Right cardiac atrium (tissue), 5 donors: ENCODE measurements at regions not wholly inside any gene's neighbourhood (a gene's known extent, or its start where the extent isn't known, plus 50 kb on each side); places are given as distances from the start of the nearest gene placed in this dataset.
"Not testable (repeated sequence)": the region's sequence is repeated elsewhere in the genome, so short reads cannot be mapped to it uniquely, and the experiment has no call there.

Source experiments
- ATAC-seq, 2 donors: fragments of 200-7000 bp; cut with Tn5 transposase; one replicate each; pipeline versions ENCODE4 v1.8.0 to v1.9.1; 2020; ENCODE audit warnings: moderate library complexity in 2 of 2, mild to moderate bottlenecking in 1 of 2
- DNase-seq, 3 donors: peaks; one replicate each; pipeline ENCODE4 v3.0.0-alpha.2; 2020
- H3K27ac ChIP-seq: one replicate; pipeline ENCODE4 v1.5.1; 2013; ENCODE audit warnings: mild to moderate bottlenecking, low read length, control low read depth, moderate library complexity
- H3K27me3 ChIP-seq: one replicate; pipeline ENCODE4 v1.6.1; 2013; ENCODE audit not compliant: control insufficient read depth, insufficient read depth
- H3K4me1 ChIP-seq: one replicate; pipeline ENCODE4 v1.6.1; 2013; ENCODE audit warnings: low read length; ENCODE audit not compliant: control insufficient read depth, insufficient read depth
- H3K4me3 ChIP-seq: one replicate; pipeline ENCODE4 v1.5.1; 2013; ENCODE audit warnings: low read length, control low read depth
- H3K9me3 ChIP-seq: one replicate; pipeline ENCODE4 v1.6.1; 2013; ENCODE audit warnings: low read length; ENCODE audit not compliant: control insufficient read depth
- WGBS: extraction: QIAGEN DNeasy Blood & Tissue Kit; methylation state at CpG from one replicate; pipeline ENCODE4 v1.1.7; 2013; 5-methylcytosine and 5-hydroxymethylcytosine counted together
- intact Hi-C, 4 donors: fragments of 100-400 bp; cut with DNase I; formaldehyde crosslinking; loops; one replicate each; pipeline versions ENCODE4 v1.11.0 to v1.14.0; 2022 to 2023
- donor health status: healthy with polysubstance abuse.
- donor health status: DM: no; HTN: yes; CAD: no.
- donor health status: DM: no; HTN: no; CAD: no.
- donor health status: DM: no; HTN: yes; CAD: no; lungs with severe emphysema.
- donor health status: DM: yes; HTN: yes; CAD: no.

- intact Hi-C loops: loop anchor here in 2 of 4 donors (10.0 kb wide), 1 partner anchor 175 kb away; no protein-coding TSS in a partner anchor
- H3K4me3 ChIP-seq: no peak overlapping the region
- WGBS: 62% methylated on average over 6 of the region's 6 CpGs
Measured at GRCh38 chr16:51989637-51990230, 557.2 kb downstream of the TOX3 start.

DNA sequence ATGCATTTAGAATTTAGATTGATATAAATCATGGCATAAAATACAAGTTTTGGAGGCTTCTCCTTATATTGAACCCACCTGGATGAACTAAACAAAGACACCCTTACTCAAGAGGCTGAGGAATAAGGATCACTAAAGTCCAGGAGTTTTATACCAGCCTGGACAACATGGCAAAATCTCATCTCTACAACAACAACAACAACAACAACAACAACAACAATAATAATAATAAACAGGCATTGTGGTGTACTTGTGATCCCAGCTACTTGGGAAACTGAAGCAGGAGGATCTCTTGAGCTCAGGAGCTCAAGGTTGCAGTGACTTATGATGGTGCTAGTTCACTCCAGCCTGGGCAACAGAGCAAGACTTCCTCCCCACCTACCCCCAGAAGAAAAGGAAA, 558.0 kb downstream of the TOX3 start:
- Histone ChIP-seq H3K27ac (no peak overlapping the region), H3K4me3 (no peak overlapping the region), H3K27me3 (no peaks in the 10 kb centered on the region), H3K9me3 (no peaks in the 10 kb centered on the region), H3K4me1 (no peaks in the 10 kb centered on the region)
- intact Hi-C loops: loop anchor here in 2 of 4 donors (10.0 kb wide), 1 partner anchor 174 kb away; no protein-coding TSS in a partner anchor
- ATAC-seq (no peak), DNase-seq (no peak)

More at GRCh38 chr16:51989637-51990230, 557.2 kb downstream of the TOX3 start:
- H3K27me3 ChIP-seq: no peaks in the 10 kb centered on the region
- H3K27ac ChIP-seq: no peak overlapping the region
- no peak for DNase-seq
- no peaks in the 10 kb centered on the region for H3K4me1 ChIP-seq
- no peaks in the 10 kb centered on the region for H3K9me3 ChIP-seq
- ATAC-seq: no peak

DNA sequence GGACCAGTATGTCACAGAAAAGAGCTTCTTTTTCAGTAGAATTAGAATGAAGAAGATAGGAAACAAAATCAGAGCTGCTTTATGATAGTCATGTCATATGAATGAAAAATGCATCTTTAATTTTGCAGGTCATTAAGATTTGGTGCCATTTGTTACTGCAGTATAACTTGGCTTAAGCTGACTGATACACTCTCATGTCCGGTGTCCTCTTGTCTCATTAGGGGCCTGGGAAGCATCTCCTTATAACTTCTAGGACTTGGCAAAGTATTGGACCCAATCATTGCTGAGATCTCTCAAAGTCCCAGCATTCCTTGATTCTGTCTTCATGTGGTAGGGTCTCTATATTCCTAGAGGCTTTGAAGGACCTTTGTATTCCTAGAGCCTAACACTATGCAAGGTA, 559.4 kb downstream of the TOX3 start:
- Histone ChIP-seq H3K4me3 (no peak overlapping the region), H3K27ac (no peak overlapping the region), H3K4me1 (no peaks in the 10 kb centered on the region), H3K27me3 (no peaks in the 10 kb centered on the region), H3K9me3 (no peaks in the 10 kb centered on the region)
- no peak for ATAC-seq
- intact Hi-C loops: loop anchor here in 2 of 4 donors (10.0 kb wide), 1 partner anchor 173 kb away; no protein-coding TSS in a partner anchor
- no peak for DNase-seq
- 44% methylated on average over 1 of the region's 1 CpG for WGBS

DNA sequence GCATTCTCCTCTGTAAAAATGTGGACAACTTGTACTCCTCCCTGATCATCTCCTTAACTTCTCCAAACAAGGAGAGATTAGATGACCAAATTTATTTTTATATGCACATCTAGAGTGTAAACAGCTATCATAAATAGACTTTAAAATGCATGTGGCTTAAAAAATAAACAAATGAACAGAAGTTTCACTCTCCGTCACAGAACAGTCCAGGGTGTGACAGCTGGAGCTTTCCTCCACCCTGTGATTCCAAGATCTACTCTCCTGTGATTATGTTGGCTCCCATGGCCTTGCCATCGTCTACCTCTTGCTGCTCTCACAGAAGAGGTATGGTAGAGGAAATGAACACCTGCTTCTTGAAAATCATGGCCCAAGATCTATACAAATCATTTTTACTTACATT, 560.2 kb downstream of the TOX3 start:
- ATAC-seq (no peak), DNase-seq (no peak)
- no peaks in the 10 kb centered on the region for H3K4me1 ChIP-seq
- H3K4me3 ChIP-seq: no peak overlapping the region
- H3K9me3 ChIP-seq: no peaks in the 10 kb centered on the region
- intact Hi-C loops: loop anchor here in 2 of 4 donors (10.0 kb wide), 1 partner anchor 172 kb away; no protein-coding TSS in a partner anchor
- WGBS: 79% methylated on average over 2 of the region's 2 CpGs
- no peaks in the 10 kb centered on the region for H3K27me3 ChIP-seq
- no peak overlapping the region for H3K27ac ChIP-seq

DNA sequence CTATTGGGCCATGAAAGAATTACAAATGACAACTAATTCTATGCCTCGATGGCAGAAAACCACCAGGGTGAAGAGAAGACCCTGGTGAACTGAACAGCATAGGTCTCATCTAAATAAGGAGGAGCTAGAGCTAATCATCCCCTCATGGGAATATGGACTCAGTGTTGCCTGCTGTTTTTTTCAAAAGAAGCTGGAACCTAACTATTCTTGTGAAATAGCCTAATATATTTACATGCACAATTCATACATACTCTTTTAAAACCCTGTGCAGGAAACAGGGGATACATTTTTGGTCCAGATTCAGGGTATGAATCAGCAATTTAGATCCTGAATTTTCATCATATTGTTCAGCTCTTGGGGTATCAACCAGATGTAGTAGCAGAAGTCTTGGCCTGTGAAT, 560.6 kb downstream of the TOX3 start:
- Histone ChIP-seq H3K4me3 (no peak overlapping the region), H3K27me3 (no peaks in the 10 kb centered on the region), H3K4me1 (no peaks in the 10 kb centered on the region), H3K27ac (no peak overlapping the region), H3K9me3 (no peaks in the 10 kb centered on the region)
- DNase-seq (no peak), ATAC-seq (no peak)
- intact Hi-C loops: loop anchor here in 2 of 4 donors (10.0 kb wide), 1 partner anchor 172 kb away; no protein-coding TSS in a partner anchor
- 56% methylated on average over 1 of the region's 1 CpG for WGBS

DNA sequence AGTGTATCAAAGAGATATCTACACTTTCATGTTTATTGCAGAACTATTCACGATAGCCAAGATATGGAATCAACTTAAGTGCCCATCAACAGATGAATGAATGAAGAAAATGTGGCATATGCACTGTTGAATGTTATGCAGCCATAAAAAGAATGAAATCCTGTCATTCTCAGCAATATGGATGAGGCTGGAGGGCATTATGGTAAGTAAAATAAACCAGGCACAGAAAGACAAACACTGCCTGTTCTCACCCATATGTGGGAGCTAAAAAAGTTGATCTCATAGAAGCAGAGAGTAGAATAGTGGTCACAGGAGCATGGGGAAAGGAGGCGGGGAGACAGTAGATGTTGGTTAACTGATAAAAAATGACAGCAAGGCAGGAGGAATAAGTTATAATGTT, 561.8 kb downstream of the TOX3 start:
- intact Hi-C loops: loop anchor here in 2 of 4 donors (10.0 kb wide), 1 partner anchor 170 kb away; no protein-coding TSS in a partner anchor
- Histone ChIP-seq H3K27me3 (no peaks in the 10 kb centered on the region), H3K4me1 (no peaks in the 10 kb centered on the region), H3K27ac (no peak overlapping the region), H3K9me3 (no peaks in the 10 kb centered on the region), H3K4me3 (no peak overlapping the region)
- 51% methylated on average over 2 of the region's 2 CpGs for WGBS
- ATAC-seq: no peak
- DNase-seq: no peak

DNA sequence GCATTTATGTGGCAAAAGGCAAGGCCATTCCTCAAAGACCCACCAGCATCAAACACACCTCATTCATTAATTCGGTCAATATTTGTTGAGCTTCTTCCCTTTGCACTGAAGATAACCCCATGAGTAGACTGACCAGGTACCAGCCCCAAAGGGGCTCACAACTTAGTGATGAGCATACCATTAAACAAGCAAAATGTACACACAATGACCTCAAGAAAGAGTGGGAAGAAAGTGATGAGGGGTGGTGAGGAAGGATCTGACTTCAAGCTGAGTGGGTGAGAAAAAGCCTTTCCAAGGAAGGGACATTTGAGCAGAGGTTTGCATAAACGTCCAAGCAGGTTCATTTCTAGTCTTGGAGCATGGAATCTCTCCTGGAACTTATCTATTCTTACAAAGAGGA, 562.5 kb downstream of the TOX3 start:
- no peaks in the 10 kb centered on the region for H3K4me1 ChIP-seq
- DNase-seq: no peak
- ATAC-seq: no peak
- intact Hi-C loops: loop anchor here in 3 of 4 donors (5.0 to 10.0 kb wide), 2 partner anchors 167 to 170 kb away; no protein-coding TSS in a partner anchor
- no peaks in the 10 kb centered on the region for H3K9me3 ChIP-seq
- H3K27me3 ChIP-seq: no peaks in the 10 kb centered on the region
- no peak overlapping the region for H3K4me3 ChIP-seq
- WGBS: 43% methylated on average over 2 of the region's 2 CpGs
- H3K27ac ChIP-seq: no peak overlapping the region

GRCh38 chr16:51982715-51983680, 563.9 kb downstream of the TOX3 start:
- Histone ChIP-seq H3K27ac (no peak overlapping the region), H3K9me3 (no peaks in the 10 kb centered on the region), H3K27me3 (no peaks in the 10 kb centered on the region), H3K4me1 (no peaks in the 10 kb centered on the region), H3K4me3 (no peak overlapping the region)
- intact Hi-C loops: loop anchor here in 3 of 4 donors (5.0 to 10.0 kb wide), 2 partner anchors 166 to 168 kb away; no protein-coding TSS in a partner anchor
- no peak for DNase-seq
- ATAC-seq: peak; percentile 60 to 74
- WGBS: 36% methylated on average over 11 of the region's 11 CpGs

- no peaks in the 10 kb centered on the region for H3K4me1 ChIP-seq
- H3K27ac ChIP-seq: no peak overlapping the region
- no peaks in the 10 kb centered on the region for H3K27me3 ChIP-seq
- intact Hi-C loops: loop anchor here in 3 of 4 donors (5.0 to 10.0 kb wide), 2 partner anchors 164 to 167 kb away; no protein-coding TSS in a partner anchor
- ATAC-seq: no peak
- no peak for DNase-seq
- H3K4me3 ChIP-seq: no peak overlapping the region
- H3K9me3 ChIP-seq: no peaks in the 10 kb centered on the region
- 65% methylated on average over 3 of the region's 3 CpGs for WGBS
Measured at GRCh38 chr16:51981725-51982124, 565.2 kb downstream of the TOX3 start.

- H3K9me3 ChIP-seq, H3K4me1 ChIP-seq, H3K27me3 ChIP-seq, ATAC-seq, H3K27ac ChIP-seq, DNase-seq, intact Hi-C loops, H3K4me3 ChIP-seq: not testable (repeated sequence)
- 93% methylated on average over 2 of the region's 2 CpGs for WGBS
Measured at GRCh38 chr16:51977506-51977905, 569.4 kb downstream of the TOX3 start.

- 47% methylated on average over 4 of the region's 4 CpGs for WGBS
- Histone ChIP-seq H3K9me3 (no peaks in the 10 kb centered on the region), H3K4me1 (no peaks in the 10 kb centered on the region), H3K27me3 (no peaks in the 10 kb centered on the region), H3K4me3 (no peak overlapping the region), H3K27ac (no peak overlapping the region)
- no peak for ATAC-seq
- DNase-seq: no peak
- intact Hi-C loops: no loop called here
Measured at GRCh38 chr16:51971184-51971583, 575.8 kb downstream of the TOX3 start.
